Medulla oblongata (tissue), 1 donor: ENCODE measurements at regions not wholly inside any gene's neighbourhood (a gene's known extent, or its start where the extent isn't known, plus 50 kb on each side); places are given as distances from the start of the nearest gene placed in this dataset.
A peak's percentile ranks its signal among the peaks of the same experiment; 100 is the strongest.

Source experiments
- DNase-seq: peaks from one replicate; pipeline ENCODE4 v3.0.0-alpha.2; 2015; ENCODE audit errors: extremely low spot score

DNA sequence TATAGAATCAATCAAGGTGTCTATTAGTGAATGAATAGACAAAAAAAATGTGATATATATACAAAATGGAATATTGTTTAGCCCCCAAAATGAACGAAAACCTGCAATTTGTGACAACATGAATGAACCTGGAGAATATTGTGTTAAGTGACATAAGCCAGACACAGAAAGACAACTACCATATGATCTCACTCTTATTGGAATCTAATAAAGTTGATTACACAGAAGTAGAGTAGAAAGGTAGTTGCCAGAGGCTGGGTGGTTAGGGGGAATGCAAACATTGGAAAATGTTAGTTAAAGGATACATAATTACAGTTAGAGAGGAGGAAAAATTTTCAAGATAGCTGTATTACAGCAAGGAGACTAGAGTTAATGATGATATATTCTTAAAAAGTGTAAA is 1962.3 kb downstream of the EFNA5 start:
- no peak for DNase-seq

DNA sequence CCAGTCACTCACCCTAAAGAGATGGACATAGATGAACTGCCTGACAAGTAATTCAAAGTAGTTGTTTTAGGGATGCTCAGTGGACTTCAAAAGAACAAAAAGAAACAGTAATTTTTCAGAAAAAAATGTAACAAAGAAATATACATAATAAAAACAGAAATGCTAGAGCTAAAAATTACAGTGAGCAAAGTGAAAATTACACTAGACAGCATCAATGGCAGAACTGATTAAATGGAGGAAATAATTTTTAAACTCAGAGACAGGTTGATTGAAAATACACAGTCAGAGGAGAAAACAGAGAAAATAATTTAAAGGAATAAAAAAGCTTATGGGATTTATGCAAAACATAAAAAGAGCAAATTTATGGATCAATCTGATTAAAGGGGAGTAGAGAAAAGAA is 1968.4 kb downstream of the EFNA5 start:
- no peak for DNase-seq

DNA sequence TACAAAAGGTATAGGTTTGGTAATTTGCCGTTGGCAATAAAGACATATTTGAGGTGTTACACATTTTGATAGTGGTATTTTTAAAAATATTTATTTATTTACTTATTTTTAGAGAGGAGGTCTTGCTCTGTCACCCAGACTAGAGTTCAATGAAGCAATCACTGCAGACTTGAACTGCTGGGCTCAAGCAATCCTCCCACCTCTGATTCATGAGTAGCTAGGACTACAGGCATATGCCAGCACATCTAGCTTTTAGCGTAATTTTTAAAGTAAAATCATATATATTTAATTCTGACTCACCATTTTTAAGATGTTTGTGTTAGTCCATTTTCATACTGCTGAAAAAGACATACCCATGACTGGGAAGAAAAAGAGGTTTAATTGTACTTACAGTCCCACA is 1974.3 kb downstream of the EFNA5 start:
- DNase-seq = no peak

DNA sequence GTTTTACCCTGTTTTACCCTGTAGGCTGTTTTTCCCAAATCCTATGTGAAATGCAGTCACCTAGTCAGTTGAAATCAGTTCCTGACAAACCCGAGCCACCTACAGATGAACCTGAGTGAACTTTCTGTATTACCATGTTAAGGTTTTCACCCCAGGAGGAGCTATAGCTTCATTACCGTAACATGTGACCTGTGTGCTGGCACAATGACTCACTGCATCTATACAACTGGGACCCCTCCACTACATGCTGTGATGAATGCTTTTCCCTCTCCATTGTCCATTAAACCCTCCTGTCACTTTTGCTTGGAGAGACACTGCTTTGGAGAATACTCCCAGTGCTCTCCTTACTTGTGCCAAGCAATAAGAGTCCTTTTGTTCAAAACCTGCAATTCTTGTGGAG is 1974.8 kb downstream of the EFNA5 start:
- DNase-seq = no peak

DNA sequence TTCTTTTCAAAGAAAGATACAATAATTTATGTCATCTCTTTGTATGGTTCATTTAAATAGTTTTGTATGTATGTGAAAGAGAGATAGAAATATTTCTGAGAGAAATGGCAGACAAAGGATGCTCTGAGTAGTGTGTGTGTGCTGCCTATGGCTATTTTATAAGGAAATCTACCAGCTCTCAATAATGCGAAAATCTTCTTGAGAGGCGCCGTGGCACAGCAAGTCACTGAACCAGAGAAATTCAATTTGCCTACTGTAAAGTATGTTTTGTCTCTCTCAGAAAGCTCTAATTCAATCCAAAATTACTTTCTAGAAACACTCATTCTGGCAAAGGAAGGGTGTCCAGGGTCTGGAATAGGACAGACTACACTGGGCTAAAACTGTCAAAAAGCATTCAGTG is 1981.1 kb downstream of the EFNA5 start:
- DNase-seq = no peak

DNA sequence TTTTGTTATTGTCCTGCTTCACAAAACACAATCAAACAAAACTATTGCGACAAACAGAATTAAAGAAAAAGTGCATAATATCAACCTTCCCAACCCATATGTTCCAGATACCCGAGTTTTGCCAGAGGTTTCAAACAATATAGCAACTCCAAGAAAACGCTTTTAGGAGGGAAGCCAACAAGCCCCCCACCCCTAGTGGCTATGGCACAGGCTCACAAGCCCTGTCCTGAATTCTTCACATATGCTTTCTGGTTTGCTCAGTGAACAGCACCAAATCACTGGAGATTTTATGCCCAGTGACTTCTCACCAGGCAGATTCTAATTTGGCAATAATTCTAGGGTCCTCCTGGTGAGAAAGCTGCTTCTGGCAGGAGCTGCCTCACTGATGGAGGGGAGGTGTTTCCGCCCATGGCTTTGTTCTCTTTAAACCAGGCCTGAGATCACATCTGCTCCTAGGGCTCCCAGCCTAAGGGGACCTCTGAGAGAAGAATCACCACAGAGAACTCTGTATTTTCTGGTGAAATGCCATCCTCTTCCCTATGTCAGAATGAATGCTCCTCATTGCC is 1982.4 kb downstream of the EFNA5 start:
- DNase-seq = no peak

DNA sequence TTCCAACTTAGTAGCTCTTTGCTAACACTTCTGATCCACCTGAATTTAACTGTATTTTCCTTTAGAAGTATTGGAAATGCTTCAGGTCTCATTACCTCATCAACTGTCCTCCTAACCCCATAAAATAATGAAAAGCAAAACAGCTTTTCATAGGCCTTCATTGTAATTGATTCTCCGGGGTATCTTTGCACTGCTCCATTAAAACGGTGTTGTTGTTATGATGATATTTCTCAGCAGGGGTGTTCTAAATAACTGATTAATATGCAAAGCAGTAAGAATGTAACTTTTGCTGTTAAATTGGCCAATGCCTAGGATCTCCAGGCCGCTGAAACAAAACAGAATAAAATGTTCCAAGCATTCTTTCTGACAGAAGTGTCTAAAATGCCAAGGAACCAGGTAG is 1983.2 kb downstream of the EFNA5 start:
- no peak for DNase-seq

DNA sequence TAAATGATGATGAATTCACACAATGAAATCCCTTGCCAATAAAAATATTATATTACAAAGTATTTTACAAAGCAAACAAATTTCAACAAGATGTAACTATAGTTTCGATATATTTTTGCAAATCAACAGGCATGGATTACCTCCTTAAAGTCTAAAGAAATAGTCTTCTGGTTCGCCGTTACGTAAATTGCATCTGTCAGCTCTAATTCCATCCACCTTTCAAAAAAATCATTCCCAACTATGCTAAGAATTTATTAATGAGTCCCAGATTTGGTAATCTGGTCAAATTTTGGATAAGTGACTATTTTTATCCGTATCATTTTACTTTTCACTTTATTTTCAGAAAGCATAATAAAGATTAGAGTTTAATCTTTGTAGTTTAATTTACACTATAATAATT is 1984.9 kb downstream of the EFNA5 start:
- DNase-seq = no peak

DNA sequence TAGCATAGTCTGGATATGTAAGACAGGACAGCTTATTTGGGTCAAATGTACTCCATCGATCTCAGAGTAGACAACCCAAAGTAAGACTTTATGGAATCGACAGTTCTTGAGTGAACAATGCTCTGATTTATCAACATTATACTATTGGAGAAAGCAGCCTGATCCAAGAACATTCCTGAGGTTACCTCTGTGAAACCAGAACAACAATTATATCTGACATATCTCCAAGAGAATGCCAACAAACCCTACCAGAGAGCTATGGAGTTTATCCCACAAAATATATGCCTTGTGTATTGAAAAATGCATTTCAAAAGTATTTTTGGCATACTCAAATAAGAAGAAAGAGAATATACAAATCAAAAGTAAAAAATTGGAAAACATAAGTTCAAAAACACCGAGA is 1985.9 kb downstream of the EFNA5 start:
- DNase-seq = no peak

DNA sequence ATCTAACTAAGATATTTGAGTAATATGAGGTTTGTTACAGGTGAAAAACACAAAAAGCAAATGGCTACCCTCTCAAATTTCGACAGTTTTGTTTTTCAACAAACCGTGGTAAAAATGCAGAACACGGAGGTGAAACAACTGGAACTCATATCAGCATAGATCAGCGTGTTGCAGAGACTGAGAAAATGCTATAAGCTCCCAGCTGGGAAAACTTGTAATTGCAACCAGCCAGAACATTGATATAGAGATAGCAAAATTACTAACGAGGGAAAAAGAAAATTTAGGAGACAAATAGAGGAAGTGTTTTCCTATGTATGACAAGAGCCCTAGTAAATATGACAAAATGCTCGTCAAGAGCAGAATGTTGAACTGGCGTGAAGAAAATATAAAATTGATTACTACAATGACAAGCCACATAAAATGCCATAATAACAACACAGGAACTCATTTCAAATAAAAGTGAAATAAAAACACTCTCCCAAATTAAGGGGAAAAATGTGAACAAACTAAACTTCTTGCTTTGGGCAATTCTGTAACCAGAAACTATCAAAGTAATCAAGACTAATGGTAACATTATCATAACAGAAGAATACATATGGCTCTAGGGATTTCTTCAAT is 1989.8 kb downstream of the EFNA5 start:
- DNase-seq = no peak

DNA sequence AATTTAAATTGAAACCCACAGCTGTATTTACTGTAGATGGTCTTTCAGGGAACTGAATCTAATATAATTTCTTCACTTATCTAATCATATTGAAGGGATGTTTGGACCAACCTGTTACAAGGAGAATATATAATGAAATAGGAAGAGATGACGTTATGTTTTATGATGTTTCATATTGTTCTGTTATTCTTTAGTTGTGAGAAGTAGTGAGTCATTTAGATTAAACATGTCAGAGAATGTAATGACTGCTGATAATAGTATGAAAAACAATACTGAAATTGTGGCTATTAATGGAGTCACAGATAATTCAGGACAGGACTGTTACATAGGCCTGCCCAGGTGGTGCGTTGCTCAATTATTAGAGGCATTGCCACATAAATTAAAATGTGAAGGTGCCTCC is 1993.4 kb downstream of the EFNA5 start:
- no peak for DNase-seq

DNA sequence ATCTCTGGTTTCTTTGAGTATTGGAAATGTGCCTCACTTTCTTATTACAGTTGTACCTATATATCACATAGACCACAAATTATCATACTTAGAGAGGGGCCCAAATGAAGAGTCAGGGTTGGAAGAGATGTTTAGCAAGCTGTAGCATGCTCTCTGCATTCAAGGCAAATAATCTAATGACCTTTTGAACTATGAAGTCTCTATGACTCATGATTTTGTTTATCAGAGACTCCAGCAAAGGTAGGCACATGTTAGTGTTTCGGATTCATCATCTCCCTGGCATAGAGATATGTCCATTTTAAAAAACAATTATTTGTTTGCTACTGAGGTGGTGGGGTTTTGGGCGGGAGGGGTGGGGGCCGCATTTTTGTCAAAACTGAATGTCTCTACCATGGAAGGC is 2000.1 kb downstream of the EFNA5 start:
- no peak for DNase-seq

DNA sequence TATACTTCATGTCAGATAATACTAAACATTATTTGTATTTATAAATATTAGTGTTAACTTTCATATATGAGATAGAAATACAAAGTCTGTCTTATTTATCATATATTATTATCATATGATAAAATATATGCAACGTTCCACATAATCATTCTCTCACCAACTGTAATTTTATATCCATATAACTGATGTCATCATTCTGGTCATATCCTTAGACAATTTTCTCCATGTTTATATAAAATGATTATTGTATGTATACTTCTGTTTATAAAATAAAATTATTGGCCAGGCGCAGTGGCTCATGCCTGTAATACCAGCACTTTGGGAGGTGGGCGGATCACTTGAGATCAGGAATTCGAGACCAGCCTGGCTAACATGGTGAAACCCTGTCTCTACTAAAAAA is 2007.1 kb downstream of the EFNA5 start:
- DNase-seq = no peak

DNA sequence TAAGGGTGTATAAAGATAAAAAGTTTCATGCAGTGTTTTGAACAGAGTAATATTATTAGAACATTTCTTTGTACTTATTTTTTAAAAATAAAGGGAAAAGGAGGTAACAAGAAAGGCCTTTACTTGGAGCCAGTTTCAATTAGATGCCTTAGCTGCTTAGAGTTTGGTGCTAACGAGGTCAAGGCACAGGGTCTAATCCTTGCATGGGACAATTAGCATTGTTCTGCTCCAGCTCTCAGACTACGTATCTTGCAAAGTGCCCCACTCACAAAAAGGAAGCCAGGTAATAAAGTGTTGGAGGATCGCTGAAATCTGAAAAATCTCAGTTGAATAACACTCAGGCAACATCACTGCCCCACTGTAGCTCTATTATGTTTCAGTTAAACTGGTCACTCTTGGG is 2011.3 kb downstream of the EFNA5 start:
- DNase-seq = no peak

DNA sequence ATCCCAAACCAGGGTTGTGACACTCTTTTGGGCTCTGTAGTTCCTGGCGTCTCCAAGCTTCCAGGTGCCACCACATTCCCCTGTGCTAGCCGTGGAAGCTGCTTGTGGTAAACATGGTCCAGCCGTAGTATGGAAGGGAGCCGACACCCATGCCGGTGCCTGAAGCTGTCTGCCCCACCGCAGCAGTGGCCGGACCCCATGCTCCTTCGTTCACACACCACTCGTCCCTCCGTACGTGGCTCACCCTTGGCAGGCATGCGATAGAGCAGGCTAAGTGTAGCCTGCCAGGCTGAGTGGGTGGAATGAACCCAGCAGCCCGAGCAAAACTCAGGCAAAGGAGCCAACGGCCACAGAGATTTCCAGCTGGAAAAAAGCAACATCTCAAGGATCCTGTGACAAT is 2030.4 kb downstream of the EFNA5 start:
- no peak for DNase-seq

DNA sequence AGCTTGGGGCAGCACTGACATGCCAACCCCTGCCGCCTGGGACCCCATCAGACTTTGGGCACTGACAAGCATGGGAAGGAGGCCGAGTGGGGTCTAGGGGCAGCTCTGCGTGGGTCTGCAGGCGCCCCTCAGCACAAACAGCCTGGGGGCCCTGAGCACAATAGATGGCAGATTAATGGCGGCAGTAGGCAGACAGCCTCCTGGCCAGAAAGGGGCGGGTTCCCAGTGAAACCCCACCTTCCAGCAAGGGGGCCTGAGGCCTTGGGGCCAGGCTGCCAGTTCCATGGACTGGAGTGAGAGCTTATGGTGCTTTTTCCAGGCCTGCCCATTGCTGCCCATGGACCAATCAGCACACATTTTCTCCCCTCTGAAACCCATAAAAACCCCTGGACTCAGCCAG is 2031.2 kb downstream of the EFNA5 start:
- no peak for DNase-seq

DNA sequence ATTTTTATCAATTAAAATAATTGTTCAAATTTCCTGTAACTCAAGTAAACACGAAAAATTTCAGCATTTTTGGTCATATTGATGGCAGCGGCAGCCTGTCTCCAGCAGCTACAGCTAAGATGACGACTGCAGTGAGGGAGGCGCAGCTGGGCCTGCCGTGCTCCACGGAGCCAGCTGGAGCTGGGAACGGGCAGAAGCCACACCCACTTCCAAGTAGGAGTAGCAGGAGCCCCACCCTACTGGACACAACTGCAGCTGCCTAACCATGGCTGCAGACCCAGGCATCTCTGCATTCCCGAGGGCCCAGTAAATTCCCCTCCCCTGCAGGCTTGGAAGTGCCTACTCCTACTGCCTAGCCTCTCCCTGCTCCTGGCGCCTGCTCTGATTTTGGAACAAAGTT is 2031.7 kb downstream of the EFNA5 start:
- no peak for DNase-seq

DNA sequence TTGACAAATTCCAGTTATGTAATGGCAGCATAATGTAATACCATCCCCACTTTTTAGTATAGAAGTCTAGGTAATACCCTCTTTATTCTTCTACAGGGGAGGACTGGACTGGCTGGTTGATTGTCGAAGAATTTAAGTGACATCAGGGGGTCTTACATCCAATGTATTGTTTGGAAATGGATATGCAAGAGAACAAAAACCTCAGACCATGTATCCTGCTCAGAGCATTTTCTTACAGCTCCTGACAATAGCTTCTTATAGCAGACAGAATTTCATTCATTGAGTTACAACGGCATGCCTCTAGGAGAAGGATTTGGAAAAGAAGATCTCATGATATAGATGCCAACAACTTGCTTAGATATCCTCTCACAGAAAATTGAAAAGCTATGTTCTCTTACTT is 2032.3 kb downstream of the EFNA5 start:
- no peak for DNase-seq

DNA sequence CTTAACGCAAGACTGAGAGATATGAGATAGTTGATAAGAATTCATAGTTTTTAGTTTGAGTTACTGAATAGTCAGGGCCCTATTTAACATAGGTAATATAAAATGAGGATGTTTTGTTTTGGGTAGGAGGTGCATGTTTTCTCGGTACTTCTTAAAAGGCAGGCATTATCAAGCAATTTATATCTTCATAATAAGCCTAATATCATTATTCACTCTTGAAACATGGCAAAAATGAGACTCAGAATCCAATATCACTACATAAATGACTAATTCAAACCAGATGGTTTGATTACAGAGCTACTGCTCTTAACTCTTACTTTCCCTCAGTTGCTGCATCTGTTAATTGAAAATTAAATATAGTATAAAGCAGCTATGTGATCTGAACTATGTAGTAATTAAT is 2038.7 kb downstream of the EFNA5 start:
- DNase-seq = no peak

DNA sequence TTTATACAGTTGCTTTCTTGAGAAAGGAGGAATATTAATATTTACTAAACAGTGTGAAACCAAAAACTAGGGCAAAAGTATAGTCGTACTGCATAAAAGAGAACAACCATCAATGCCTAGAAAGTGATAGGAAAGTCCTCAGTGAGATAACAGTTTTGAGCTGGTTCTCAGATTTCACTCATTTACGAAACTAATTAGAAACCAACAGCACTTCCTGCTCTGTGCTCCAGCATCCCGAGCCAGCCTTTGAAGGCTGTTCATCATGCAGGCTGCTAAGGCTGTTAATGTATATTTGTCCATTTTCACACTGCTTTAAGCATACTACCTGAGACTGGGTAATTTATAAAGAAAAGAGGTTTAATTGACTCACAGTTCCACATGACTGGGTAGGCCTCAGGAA is 2039.9 kb downstream of the EFNA5 start:
- DNase-seq = no peak

DNA sequence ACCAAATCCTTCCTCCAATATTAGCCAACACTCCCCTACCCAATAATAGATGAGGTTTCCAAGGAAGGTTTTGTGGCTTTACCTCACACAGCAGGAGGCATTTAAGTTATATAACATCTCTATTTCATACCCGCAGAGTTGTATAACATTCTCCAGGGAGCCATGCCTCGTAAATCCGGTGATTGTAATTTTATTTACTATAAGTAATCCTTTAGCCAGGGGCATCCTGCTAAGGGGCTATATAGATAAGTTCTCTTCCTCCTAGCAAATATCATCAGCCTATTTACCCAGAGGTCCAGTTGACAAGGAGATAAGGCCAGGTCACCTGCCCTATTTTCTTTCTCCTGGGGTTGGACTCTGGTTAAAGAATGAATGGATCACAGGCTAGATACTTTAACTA is 2051.0 kb downstream of the EFNA5 start:
- DNase-seq = no peak

DNA sequence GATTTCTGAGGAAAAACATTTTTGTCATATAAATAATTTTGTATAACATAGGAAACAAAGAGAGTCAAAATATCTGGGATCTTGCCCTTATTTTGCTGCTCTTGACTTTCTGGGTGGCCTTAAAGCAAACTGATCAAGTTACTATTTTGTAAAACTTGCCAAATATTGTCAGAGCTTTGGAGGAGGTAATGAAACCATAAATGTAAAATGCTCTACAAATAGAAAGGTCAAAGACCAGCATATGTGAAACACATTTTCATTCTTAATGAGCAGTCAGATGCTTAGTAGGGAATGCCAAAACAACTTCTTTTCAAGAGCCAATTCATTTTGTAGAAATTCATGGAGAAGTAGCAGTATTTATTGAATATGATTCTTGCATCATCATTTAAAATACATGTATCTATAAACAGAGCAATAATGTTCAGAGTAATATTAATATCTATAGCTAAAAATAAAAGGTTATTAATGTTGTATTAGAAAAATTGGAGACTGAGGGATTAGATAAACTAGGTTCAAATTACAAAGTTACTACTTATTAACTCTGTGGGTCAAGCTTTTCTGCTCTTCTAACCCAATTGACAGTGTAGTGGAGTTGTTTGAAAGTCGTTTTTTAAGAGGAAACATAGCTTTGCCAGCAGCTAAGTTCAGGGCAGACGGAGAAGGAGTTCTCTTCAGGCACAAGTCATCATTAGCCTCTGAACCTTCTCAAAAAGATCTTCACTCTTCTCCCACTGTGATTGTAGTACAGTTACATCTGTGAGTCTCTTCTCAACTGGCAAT is 2053.1 kb downstream of the EFNA5 start:
- DNase-seq = no peak

DNA sequence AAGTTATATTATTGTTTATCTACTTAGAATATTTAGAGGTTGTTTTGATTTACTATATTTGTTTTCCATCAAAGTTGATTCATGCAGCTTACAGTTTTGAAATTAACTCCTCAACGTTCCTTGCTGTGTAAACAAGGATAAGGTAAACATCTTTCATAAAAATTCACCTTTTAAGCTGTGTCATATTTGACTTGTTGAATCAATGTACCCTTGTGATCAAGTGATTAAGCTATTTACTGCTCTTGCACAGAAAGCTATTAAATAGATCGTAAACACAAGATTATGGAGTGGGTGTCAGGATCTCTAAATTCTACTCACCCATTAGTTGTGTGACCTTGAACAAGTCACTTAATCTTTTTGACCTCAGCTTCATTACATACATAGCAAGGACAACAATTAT is 2054.0 kb upstream of the NUDT12 start:
- DNase-seq = no peak

DNA sequence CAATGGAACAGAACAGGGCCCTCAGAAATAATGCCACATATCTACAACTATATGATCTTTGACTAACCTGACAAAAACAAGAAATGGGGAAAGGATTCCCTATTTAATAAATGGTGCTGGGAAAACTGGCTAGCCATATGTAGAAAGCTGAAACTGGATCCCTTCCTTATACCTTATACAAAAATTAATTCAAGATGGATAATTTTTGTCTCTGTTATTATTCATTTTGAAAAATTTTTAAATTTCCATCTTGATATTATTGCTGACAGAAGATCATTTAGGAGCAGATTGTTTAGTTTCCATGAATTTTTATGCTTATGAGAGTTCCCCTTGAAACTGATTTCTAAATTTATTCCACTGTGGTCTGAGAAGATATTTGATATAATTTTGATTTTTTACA is 2039.8 kb upstream of the NUDT12 start:
- peak; percentile 61 for DNase-seq
